HG03025 (cell line): ENCODE measurements at regions not wholly inside any gene's neighbourhood (a gene's known extent, or its start where the extent isn't known, plus 50 kb on each side); places are given as distances from the start of the nearest gene placed in this dataset.
"Not testable (repeated sequence)": the region's sequence is repeated elsewhere in the genome, so short reads cannot be mapped to it uniquely, and the experiment has no call there.

ENCODE experiments used
- ATAC-seq: cut with Tn5 transposase; IDR thresholded peaks from one replicate; pipeline ENCODE4 v1.9.1; 2021; ENCODE audit warnings: mild to moderate bottlenecking, moderate library complexity; ENCODE audit not compliant: unreplicated experiment, low FRiP score

DNA sequence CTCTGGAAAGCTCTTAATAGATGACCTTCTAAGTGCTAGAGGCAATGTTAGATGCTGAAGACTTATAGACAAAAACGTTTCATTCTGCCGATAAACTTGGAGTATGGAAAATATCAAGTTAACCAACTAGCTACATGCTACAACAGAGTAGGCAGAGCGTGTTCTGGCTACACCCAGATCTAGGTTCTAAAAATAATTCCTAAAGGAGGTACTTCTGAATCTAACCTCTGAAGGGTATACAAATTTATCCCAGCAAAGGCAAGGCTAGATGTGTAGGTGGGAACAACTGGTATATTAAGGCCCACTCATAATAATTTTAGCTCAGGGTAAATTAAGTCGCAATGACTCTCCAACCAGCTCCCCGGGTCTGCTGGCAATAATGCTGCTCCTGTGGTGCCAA is 67.6 kb upstream of the NBPF26 start:
- ATAC-seq: not testable (repeated sequence)

- not testable (repeated sequence) for ATAC-seq
These were observed 65.9 kb upstream of the NBPF26 start for GRCh38 chr1:120657804-120658203.

DNA sequence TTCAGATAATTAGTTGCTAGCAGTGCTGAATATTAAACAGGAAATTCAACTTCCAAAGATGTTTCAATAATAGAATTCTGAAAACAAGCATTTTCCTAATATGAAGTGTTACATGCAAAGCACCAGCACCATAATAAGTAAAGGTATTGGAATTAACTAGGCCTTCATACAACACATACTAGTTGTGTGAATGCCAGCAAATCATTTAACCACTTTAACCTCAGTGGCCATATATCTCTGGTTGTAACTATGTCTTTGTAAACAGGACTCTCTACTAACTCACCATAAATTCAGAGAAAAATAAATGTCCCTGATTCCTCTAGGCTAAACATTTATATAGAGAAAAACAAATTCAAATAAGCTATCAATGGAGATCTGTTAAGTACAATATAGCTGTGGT is 65.1 kb upstream of the NBPF26 start:
- ATAC-seq: not testable (repeated sequence)

GRCh38 chr1:120659133-120659532 is 64.6 kb upstream of the NBPF26 start:
- ATAC-seq: not testable (repeated sequence)

GRCh38 chr1:120664376-120665249 is 59.1 kb upstream of the NBPF26 start:
- ATAC-seq: not testable (repeated sequence)

DNA sequence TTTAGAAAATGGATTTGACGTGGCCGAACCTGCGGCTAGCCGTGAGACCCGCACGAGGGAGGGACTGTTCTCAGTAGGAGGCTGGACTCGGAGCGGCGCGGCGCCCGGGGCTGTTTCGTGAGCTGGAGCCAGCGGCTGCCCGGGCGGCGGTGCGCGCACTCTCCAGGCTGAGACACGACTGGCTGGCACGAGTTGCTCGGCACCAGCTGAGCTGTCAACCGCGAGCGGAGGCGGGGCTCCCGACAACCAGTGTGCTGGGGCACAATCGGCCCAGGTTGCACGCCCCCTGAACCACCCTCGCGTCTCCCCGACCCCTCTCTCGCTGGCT is 58.5 kb upstream of the NBPF26 start:
- ATAC-seq: not testable (repeated sequence)

GRCh38 chr1:120668187-120668586 is 55.6 kb upstream of the NBPF26 start:
- not testable (repeated sequence) for ATAC-seq
